NCI-H2107 (cell line): ENCODE measurements at regions not wholly inside any gene's neighbourhood (a gene's known extent, or its start where the extent isn't known, plus 50 kb on each side); places are given as distances from the start of the nearest gene placed in this dataset.
A peak's percentile ranks its signal among the peaks of the same experiment; 100 is the strongest.
"Not testable (repeated sequence)": the region's sequence is repeated elsewhere in the genome, so short reads cannot be mapped to it uniquely, and the experiment has no call there.

ENCODE experiments used
- DNase-seq: peaks from one replicate; lab custom pipeline; 2025; lab: John Stamatoyannopoulos, UW

DNA sequence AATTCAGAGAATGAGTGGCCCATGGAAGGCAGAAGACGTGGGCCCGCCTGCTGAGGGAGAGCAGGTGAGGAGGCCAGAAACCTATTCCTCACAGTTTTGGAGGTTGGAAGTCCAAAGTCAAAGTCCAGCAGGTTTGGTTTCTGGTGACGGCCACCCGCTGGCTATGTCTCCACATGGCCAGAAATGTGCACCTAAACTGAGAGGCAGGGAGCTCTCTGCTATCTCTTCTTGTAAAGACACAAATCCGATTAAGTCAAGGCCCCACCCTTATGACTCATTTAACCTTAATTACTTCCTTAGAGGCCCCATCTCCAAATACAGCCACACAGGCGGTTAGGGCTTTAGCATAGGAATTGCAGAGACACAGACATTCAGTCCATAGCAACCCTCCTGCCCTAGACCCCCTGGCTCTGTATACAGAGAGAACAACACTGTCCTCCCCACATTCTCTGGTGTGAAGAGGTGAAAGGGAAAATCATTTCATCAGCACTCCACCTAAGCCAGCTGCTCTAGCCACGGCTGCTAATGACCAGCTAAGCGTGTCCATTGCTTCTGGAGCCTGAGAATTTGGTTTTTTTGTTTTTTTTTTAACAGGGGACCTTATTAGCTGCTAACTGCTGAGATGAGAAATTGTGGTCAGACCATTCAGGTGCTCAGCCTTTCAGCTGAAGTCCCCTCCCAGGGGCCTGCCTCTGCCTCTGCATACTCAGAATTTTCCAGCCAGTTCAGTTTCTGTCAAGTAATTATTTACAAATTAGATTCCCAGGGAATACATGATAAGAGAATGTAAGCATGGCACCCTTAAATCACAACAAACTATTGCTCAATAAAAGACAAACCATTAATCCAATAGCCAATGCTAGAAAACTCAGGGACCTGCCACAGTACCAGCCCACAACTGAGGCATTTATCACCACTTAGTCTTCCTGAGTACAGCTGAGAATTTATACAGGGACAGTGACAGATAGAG, 368.7 kb upstream of the ID2 start:
- DNase-seq, result no peak

DNA sequence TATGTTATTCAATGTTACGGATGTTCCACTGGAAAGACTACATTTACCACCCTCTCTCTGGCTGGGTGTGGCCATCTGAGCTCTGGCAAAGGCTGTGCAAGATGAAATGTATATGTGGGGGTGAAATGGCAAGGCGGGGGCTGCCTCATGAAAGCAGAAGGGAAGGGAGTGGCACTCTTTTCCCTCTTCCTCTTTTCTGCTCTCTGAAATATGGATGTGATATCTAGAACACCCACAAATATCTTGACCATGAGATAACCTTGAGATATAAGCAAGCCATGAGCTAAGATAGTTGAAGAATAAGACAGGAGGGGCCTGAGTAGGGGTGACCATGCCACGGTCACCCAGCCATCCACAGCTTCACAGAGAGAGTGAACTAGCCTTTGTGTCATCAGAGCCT, 367.8 kb upstream of the ID2 start:
- no peak for DNase-seq

DNA sequence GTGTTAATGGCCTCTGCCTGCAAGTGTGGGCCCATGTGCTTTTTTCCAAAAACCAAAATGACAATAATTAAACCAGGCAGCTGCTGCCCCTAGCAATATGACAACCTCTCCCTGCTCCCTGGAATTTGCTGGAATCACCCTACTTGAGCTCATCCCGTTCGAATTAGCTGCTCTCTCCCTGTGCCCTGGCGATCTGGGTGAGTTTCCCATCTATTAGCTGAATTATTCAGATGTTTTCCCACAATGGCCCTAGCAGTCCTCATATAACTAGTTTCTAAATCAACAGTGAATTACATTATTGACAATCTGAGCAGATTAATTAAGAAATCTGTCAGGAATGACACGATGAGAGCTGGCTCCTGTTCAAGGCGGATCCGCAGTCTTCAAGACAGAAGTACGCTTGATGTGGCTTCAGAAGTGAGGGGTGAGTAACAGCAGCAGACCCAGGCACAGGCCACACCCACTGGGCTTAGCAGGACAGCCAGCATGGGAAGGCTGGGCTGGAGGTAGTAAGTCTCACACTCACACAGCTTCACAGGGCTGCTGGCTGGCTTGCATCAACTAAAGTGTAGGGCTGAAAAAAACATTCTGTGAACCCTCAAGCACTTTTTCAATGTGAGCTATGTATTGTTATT, 366.2 kb upstream of the ID2 start:
- no peak for DNase-seq

DNA sequence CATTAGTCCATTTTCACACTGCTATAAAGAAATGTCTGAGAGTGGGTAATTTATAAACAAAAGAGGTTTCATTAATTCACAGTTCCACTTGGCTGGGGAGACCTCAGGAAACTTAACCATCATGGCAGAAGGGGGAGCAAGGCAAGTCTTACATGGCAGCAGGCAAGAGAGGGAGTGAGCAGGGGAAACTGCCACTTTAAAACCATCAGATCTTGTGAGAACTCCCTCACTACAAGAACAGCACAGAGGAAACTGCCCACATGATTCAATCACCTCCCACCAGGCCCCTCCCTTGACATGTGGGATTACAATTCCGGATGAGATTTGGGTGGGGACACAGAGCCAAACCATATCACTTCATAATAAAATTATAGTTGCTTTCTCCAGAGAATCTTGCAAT, 365.5 kb upstream of the ID2 start:
- DNase-seq, result no peak

DNA sequence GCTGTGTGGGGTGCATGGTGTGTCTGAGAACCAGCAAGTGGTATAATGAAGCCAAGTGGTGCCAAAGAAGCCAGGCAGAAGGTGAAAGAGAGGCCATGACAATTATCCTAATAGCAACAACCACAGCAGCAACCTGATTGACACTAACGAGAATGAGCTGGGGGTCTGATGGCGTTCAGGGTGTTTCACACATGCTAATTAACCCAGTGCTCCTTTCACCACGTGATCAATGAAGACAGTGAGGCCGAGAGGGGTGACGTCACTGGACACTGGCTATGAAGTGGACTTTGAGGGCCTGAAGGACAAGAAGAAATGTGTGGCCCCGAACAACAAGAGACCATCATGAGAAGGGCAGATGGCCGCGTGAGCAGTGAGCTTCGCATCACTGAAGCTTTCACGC, 364.4 kb upstream of the ID2 start:
- no peak for DNase-seq

GRCh38 chr2:8319219-8319618, 362.6 kb upstream of the ID2 start:
- DNase-seq, result no peak

- DNase-seq, result no peak
Measured at GRCh38 chr2:8320311-8321066, 361.4 kb upstream of the ID2 start.

- no peak for DNase-seq
Measured at GRCh38 chr2:8322634-8323033, 359.2 kb upstream of the ID2 start.

DNA sequence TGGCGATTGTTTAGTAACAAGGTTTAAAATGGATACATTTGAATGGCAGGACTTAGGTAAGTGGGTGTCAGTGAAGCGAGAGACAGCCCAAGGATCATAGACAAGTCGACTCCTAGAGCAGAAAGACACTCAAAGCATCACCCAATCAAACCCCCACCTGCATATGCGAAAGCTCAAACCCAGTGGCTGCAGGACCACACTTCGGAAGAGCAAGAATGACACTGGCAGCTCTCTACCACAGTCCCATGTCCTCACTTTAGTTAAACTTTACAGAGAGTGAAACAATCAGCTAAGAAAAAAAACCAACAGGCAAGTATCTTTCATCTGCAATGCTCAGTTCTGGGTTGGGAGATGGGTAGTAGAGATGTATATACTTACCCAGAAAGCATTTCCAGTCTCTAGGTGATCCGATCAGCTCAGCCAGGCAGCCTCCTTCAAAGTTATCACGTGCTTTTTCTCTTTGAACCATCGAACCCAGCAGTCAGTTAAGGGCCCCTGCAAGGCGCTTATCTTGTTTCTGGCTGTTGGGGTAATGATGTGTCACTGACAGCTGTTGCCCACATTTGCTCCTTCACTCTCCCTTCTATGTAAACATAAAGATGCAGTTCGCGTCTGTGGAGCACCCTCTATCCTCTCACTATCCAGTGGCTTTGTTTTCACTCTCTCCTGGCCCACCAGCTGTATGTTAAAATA, 357.5 kb upstream of the ID2 start:
- DNase-seq, result peak; percentile 25

DNA sequence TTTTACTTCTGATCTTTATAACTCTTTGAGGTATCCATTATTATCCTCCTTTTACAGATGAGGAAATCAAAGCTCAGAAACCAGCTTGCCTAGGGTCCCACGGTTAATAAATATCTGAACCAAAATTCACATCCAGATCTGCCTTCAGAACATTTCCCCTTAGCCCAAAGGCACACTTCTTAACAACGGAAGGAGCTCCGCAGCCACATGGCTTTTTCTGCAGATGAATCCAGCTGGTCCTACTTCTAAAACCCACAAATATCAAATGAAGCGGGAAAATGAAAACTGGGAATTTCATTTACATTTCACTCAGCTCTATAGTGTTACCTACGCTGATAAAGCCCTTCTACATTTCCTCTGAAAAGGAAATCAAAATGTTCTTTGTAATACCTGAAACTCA, 357.0 kb upstream of the ID2 start:
- DNase-seq, result no peak

DNA sequence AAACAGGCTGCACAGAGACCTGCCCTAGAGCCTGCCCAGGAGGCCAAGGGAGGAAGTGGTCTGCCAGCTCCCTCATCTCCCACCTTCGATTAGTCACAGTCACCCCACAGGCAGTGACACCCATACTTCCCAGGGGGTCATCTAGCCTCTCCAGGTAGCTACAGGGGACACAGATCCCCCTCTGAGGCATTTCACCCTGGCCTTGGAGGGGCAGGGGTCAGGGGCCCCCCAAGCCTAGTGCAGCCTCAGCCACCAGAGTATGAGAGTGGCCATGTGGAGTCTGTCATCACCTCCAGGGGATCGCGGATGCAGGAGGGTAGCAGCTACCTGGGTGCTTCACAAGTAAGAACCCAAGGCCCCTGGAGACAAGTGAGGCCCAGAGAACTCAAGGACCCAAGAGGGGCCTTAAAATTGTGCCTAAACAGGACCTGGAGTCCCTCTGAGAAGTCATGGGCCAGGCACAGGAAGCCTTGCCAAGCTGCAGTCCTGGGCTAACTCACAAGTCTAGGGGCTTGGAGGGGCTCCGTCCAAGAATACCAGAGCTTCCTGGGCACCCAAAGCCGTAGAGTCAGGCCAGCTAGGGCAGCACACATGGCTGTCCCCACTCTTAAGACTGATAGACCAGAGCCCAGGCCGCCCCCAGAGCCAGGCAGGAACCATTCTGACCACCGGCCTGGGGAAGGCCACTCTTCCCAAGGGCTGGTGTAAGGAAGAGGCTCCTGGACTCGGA, 354.3 kb upstream of the ID2 start:
- DNase-seq, result no peak

GRCh38 chr2:8328217-8328616, 353.6 kb upstream of the ID2 start:
- DNase-seq, result no peak

- DNase-seq, result no peak
Measured at GRCh38 chr2:8329660-8330622, 351.9 kb upstream of the ID2 start.

- no peak for DNase-seq
Measured at GRCh38 chr2:8331068-8331467, 350.8 kb upstream of the ID2 start.

DNA sequence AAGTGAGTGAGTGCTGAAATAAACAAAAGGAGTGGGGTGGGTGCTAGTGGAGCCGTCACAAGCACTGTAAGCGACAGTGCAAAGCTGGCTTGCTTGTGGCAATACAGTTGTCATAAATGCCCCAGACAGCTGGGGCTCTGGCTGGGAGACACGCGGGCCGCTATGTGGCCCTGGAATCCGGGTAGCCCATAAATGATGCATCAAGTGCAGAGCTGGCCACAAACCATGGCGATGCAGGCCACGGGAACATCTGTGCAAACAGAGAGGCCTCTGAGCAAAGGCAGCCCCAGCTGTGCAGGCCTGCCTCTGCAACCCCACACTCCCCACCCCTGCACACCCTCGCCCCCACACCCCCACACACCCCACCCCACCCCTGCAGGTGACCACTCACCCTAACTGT, 349.2 kb upstream of the ID2 start:
- no peak for DNase-seq

DNA sequence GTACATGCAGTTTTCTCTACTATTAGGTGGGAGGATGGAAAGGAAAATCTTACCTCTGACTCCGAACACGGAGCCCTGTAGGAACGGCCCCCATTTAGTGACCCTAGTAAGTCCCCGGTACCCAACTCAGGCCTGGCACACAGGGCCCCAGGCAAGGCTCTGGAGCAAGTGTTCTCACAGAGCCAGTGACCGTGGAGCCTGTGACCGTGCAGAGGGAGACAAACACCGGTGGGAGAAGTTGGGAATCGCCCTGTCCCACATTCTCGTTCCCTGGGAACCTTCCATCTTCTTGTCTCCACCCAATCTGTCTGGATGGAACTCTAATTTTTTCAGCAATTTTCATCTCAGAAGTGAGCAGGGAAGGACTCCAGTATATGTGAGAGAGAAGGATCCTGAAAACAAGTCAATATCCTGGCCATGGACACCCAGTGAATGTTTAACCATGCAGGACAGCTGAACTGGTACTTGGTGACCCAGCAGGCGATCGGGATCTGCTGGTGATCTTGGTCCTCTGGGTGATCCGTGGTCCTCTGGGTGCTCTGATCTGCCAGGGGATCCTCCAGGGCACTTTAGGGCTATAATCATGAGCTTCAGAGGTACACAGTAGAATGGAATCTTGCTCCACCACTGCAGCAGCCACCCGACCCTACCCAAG, 348.6 kb upstream of the ID2 start:
- no peak for DNase-seq

- not testable (repeated sequence) for DNase-seq
Measured at GRCh38 chr2:8333832-8334187, 348.0 kb upstream of the ID2 start.

DNA sequence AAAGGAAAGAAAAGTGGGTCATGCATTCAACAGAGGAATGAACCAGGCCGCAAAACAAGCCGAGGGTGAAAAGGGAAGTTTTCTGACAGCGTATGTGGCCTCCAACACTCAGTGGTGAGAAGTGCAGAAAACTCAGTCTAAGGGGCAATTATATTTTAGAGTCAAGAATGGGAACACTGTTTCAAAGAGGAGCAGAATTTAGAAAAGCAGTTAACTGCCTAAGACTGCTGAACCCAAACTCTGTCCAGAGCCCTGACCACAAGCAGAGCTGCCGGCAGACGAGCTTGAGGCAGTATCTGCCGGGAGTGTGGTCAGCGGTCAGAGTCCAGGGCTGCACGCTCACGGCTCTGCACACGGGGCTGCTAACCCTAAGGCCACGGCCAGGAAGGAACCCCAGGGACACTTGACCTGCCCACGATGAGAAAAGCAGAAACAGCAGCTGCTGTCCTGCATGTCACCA, 347.0 kb upstream of the ID2 start:
- no peak for DNase-seq

GRCh38 chr2:8335801-8336200, 346.1 kb upstream of the ID2 start:
- DNase-seq, result no peak

GRCh38 chr2:8337321-8337720, 344.5 kb upstream of the ID2 start:
- no peak for DNase-seq
